H9 (cell line): ENCODE measurements at regions not wholly inside any gene's neighbourhood (a gene's known extent, or its start where the extent isn't known, plus 50 kb on each side); places are given as distances from the start of the nearest gene placed in this dataset.

Experiments
- DNase-seq: peaks from one replicate; pipeline ENCODE4 v3.0.0-alpha.2; 2017
- H2AFZ ChIP-seq: one replicate; pipeline ENCODE4 v1.6.1; 2013; ENCODE audit warnings: mild to moderate bottlenecking, low read length, control low read depth, moderate library complexity
- H2AK5ac ChIP-seq: 2 replicates; pipeline ENCODE4 v1.6.1; 2013; ENCODE audit warnings: low read length, control low read depth, mixed read lengths; ENCODE audit not compliant: insufficient read length
- H2BK120ac ChIP-seq: one replicate; pipeline ENCODE4 v1.6.1; 2013; ENCODE audit warnings: low read depth, mild to moderate bottlenecking, low read length, control low read depth, inconsistent platforms; ENCODE audit not compliant: poor library complexity, severe bottlenecking
- H2BK12ac ChIP-seq: 2 replicates; pipeline ENCODE4 v1.6.1; 2013; ENCODE audit warnings: low read length, control low read depth, mixed read lengths, low read depth; ENCODE audit not compliant: insufficient read length
- H2BK15ac ChIP-seq: 2 replicates; pipeline ENCODE4 v1.6.1; 2013; ENCODE audit warnings: low read depth, low read length, control low read depth
- H2BK20ac ChIP-seq: one replicate; pipeline ENCODE4 v1.6.1; 2013; ENCODE audit warnings: low read depth, mild to moderate bottlenecking, low read length, control low read depth, inconsistent platforms; ENCODE audit not compliant: poor library complexity, severe bottlenecking
- H2BK5ac ChIP-seq: 2 replicates; pipeline ENCODE4 v1.6.1; 2013; ENCODE audit warnings: low read length, control low read depth, mixed read lengths; ENCODE audit not compliant: insufficient read length
- H3K14ac ChIP-seq: 2 replicates; pipeline ENCODE4 v1.6.1; 2013; ENCODE audit warnings: low read length, control low read depth; ENCODE audit not compliant: insufficient read depth
- H3K18ac ChIP-seq: 2 replicates; pipeline ENCODE4 v1.6.1; 2013; ENCODE audit warnings: low read depth, mild to moderate bottlenecking, mixed read lengths, low read length, control low read depth; ENCODE audit not compliant: insufficient read length
- H3K23ac ChIP-seq: 2 replicates; pipeline ENCODE4 v1.6.1; 2013; ENCODE audit warnings: low read length, control low read depth, mixed read lengths, low read depth; ENCODE audit not compliant: insufficient read length
- H3K23me2 ChIP-seq: 2 replicates; pipeline ENCODE4 v1.6.1; 2013; ENCODE audit warnings: low read depth, mild to moderate bottlenecking, mixed read lengths, low read length, control low read depth; ENCODE audit not compliant: insufficient read length, poor library complexity, severe bottlenecking
- H3K27ac ChIP-seq: 2 replicates; pipeline ENCODE4 v1.5.1; 2013; ENCODE audit warnings: low read length, control low read depth, mixed read lengths, low read depth; ENCODE audit not compliant: insufficient read length
- H3K27me3 ChIP-seq: 2 replicates; pipeline ENCODE4 v1.6.1; 2013; ENCODE audit warnings: low read length, control low read depth, inconsistent platforms; ENCODE audit not compliant: insufficient read depth
- H3K4ac ChIP-seq: 2 replicates; pipeline ENCODE4 v1.6.1; 2013; ENCODE audit warnings: low read depth, mild to moderate bottlenecking, control low read depth, inconsistent platforms, low read length, moderate library complexity
- H3K4me1 ChIP-seq: 2 replicates; pipeline ENCODE4 v1.6.1; 2013; ENCODE audit warnings: low read length, control low read depth, inconsistent platforms; ENCODE audit not compliant: insufficient read depth
- H3K4me2 ChIP-seq: 2 replicates; pipeline ENCODE4 v1.6.1; 2013; ENCODE audit warnings: low read length, control low read depth, mixed read lengths; ENCODE audit not compliant: insufficient read length, insufficient read depth
- H3K56ac ChIP-seq: 2 replicates; pipeline ENCODE4 v1.6.1; 2013; ENCODE audit warnings: low read depth, mild to moderate bottlenecking, mixed read lengths, low read length, control low read depth; ENCODE audit not compliant: insufficient read length
- H3K79me1 ChIP-seq: 2 replicates; pipeline ENCODE4 v1.6.1; 2013; ENCODE audit warnings: low read depth, mild to moderate bottlenecking, moderate library complexity, low read length, control low read depth, inconsistent platforms; ENCODE audit not compliant: insufficient read depth, poor library complexity, severe bottlenecking
- H3K79me2 ChIP-seq: 2 replicates; pipeline ENCODE4 v1.6.1; 2013; ENCODE audit warnings: low read length, control low read depth, inconsistent platforms; ENCODE audit not compliant: insufficient read depth
- H3K9ac ChIP-seq: 2 replicates; pipeline ENCODE4 v1.6.1; 2013; ENCODE audit warnings: low read length, control low read depth, mixed read lengths; ENCODE audit not compliant: insufficient read length; ENCODE audit errors: extremely low read depth
- H3K9me3 ChIP-seq: one replicate; pipeline ENCODE4 v1.6.1; 2013; ENCODE audit warnings: low read depth, low read length, inconsistent platforms; ENCODE audit not compliant: control insufficient read depth
- H3T11ph ChIP-seq: one replicate; pipeline ENCODE4 v1.6.1; 2013; ENCODE audit warnings: mild to moderate bottlenecking, low read length, control low read depth, inconsistent platforms
- H4K20me1 ChIP-seq: one replicate; pipeline ENCODE4 v1.6.1; 2013; ENCODE audit not compliant: control insufficient read depth, insufficient read length, insufficient read depth
- H4K5ac ChIP-seq: 2 replicates; pipeline ENCODE4 v1.6.1; 2013; ENCODE audit warnings: low read depth, mild to moderate bottlenecking, mixed read lengths, low read length, control low read depth; ENCODE audit not compliant: insufficient read length
- H4K8ac ChIP-seq: replicated peaks from 2 replicates; pipeline ENCODE4 v1.6.1; 2013; ENCODE audit warnings: low read length, control low read depth, mixed read lengths, low read depth; ENCODE audit not compliant: insufficient read length
- H4K91ac ChIP-seq: 2 replicates; pipeline ENCODE4 v1.6.1; 2013; ENCODE audit warnings: low read depth, mild to moderate bottlenecking, moderate library complexity, mixed read lengths, low read length, control low read depth; ENCODE audit not compliant: insufficient read length
- H3K27ac Mint-ChIP-seq, 3 experiments: 2 replicates in 2 of 3; 3 replicates in 1 of 3; pipeline ENCODE4 v1.8.0; 2020 to 2021; ENCODE audit warnings: mixed read lengths in 3 of 3, mild to moderate bottlenecking in 1 of 3, moderate library complexity in 1 of 3
- H3K27me3 Mint-ChIP-seq: 2 replicates; pipeline ENCODE4 v1.8.0; 2021; ENCODE audit warnings: low read depth, mild to moderate bottlenecking, moderate library complexity, mixed read lengths
- H3K36me3 Mint-ChIP-seq, 3 experiments: 2 replicates in 2 of 3; 3 replicates in 1 of 3; pipeline ENCODE4 v1.8.0; 2020 to 2021; ENCODE audit warnings: low read depth in 3 of 3, mixed read lengths in 3 of 3; ENCODE audit not compliant: insufficient read depth in 1 of 3
- H3K4me1 Mint-ChIP-seq, 2 experiments: 2 replicates each; pipeline ENCODE4 v1.8.0; 2020; ENCODE audit warnings: mixed read lengths in 2 of 2
- H3K4me3 Mint-ChIP-seq, 2 experiments: 2 replicates in 1 of 2; 3 replicates in 1 of 2; pipeline ENCODE4 v1.8.0; 2020 to 2021; ENCODE audit warnings: mild to moderate bottlenecking in 2 of 2, mixed read lengths in 2 of 2, moderate library complexity in 1 of 2
- H3K9me3 Mint-ChIP-seq, 2 experiments: 2 replicates in 1 of 2; 3 replicates in 1 of 2; pipeline ENCODE4 v1.8.0; 2020; ENCODE audit warnings: mild to moderate bottlenecking in 2 of 2, mixed read lengths in 2 of 2, moderate library complexity in 1 of 2
- CTCF ChIP-seq: fragments of 200-600 bp; sonication (generic); conservative IDR thresholded peaks from 3 replicates; pipeline ENCODE4 v1.8.0; 2021; ENCODE audit warnings: antibody characterized with exemption, mild to moderate bottlenecking
- WGBS: extraction: QIAGEN DNeasy Blood & Tissue Kit; methylation state at CpG from one replicate; pipeline ENCODE4 v1.1.7; 2013; ENCODE audit warnings: missing lambda C conversion rate, low lambda C conversion rate, mixed read lengths; ENCODE audit not compliant: insufficient read length; ENCODE audit errors: extremely low coverage; 5-methylcytosine and 5-hydroxymethylcytosine counted together

GRCh38 chr4:125951261-125951887, 636.6 kb downstream of the FAT4 start:
- no peak overlapping the region for H4K91ac ChIP-seq
- no peaks in the 10 kb centered on the region for H3K79me1 ChIP-seq
- H3K4ac ChIP-seq: no peak overlapping the region
- no CpG with 5 or more reads among the region's 1 CpG for WGBS
- no peak overlapping the region for H3K14ac ChIP-seq
- Mint-ChIP-seq H3K27me3 (no peaks in the 10 kb centered on the region), H3K4me3 (no peak overlapping the region), H3K36me3 (no peaks in the 10 kb centered on the region), H3K4me1 (no peaks in the 10 kb centered on the region), H3K9me3 (no peaks in the 10 kb centered on the region), H3K27ac (no peak overlapping the region)
- H3K27ac ChIP-seq: no peak overlapping the region
- no peak overlapping the region for H4K8ac ChIP-seq
- H3K9ac ChIP-seq: no peak overlapping the region
- no peaks in the 10 kb centered on the region for H3K27me3 ChIP-seq
- no peak for TF ChIP-seq CTCF
- H3K79me2 ChIP-seq: no peaks in the 10 kb centered on the region
- H4K20me1 ChIP-seq: no peaks in the 10 kb centered on the region
- H2BK120ac ChIP-seq: no peak overlapping the region
- H3T11ph ChIP-seq: no peak overlapping the region
- no peak overlapping the region for H2AK5ac ChIP-seq
- no peak overlapping the region for H2AFZ ChIP-seq
- H2BK15ac ChIP-seq: no peak overlapping the region
- no peak overlapping the region for H4K5ac ChIP-seq
- no peak for DNase-seq
- no peaks in the 10 kb centered on the region for H3K9me3 ChIP-seq
- H3K23ac ChIP-seq: no peak overlapping the region
- no peak overlapping the region for H3K56ac ChIP-seq
- no peak overlapping the region for H2BK5ac ChIP-seq
- H3K18ac ChIP-seq: no peak overlapping the region
- H3K4me2 ChIP-seq: no peak overlapping the region
- no peaks in the 10 kb centered on the region for H3K4me1 ChIP-seq
- no peak overlapping the region for H2BK20ac ChIP-seq
- no peak overlapping the region for H2BK12ac ChIP-seq
- H3K23me2 ChIP-seq: no peaks in the 10 kb centered on the region
